HG02610 (cell line): ENCODE measurements at regions not wholly inside any gene's neighbourhood (a gene's known extent, or its start where the extent isn't known, plus 50 kb on each side); places are given as distances from the start of the nearest gene placed in this dataset.
"Not testable (repeated sequence)": the region's sequence is repeated elsewhere in the genome, so short reads cannot be mapped to it uniquely, and the experiment has no call there.

Experiments
- ATAC-seq: cut with Tn5 transposase; IDR thresholded peaks from one replicate; pipeline ENCODE4 v1.9.1; 2021; ENCODE audit warnings: mild to moderate bottlenecking, moderate library complexity; ENCODE audit not compliant: unreplicated experiment

- no peak for ATAC-seq
These were observed 341.7 kb downstream of the LRRC3B start for GRCh38 chr3:26964313-26964712.

- no peak for ATAC-seq
These were observed 342.3 kb downstream of the LRRC3B start for GRCh38 chr3:26964836-26965235.

GRCh38 chr3:26967501-26967900 lies 344.9 kb downstream of the LRRC3B start:
- no peak for ATAC-seq

GRCh38 chr3:26984416-26985390 lies 362.1 kb downstream of the LRRC3B start:
- no peak for ATAC-seq

- no peak for ATAC-seq
These were observed 366.5 kb downstream of the LRRC3B start for GRCh38 chr3:26989037-26989436.

- ATAC-seq: no peak
These were observed 372.0 kb downstream of the NEK10 start for GRCh38 chr3:26997226-26997625.

GRCh38 chr3:27010834-27011233 lies 358.3 kb downstream of the NEK10 start:
- no peak for ATAC-seq

GRCh38 chr3:27022096-27022761 lies 347.0 kb downstream of the NEK10 start:
- no peak for ATAC-seq

GRCh38 chr3:27024493-27024892 lies 344.7 kb downstream of the NEK10 start:
- ATAC-seq: no peak

- ATAC-seq: no peak
These were observed 343.5 kb downstream of the NEK10 start for GRCh38 chr3:27025718-27026117.

- ATAC-seq: no peak
These were observed 337.7 kb downstream of the NEK10 start for GRCh38 chr3:27031476-27031875.

- no peak for ATAC-seq
These were observed 334.9 kb downstream of the NEK10 start for GRCh38 chr3:27034255-27034654.

GRCh38 chr3:27040674-27041073 lies 328.5 kb downstream of the NEK10 start:
- ATAC-seq: no peak

- not testable (repeated sequence) for ATAC-seq
These were observed 326.6 kb downstream of the NEK10 start for GRCh38 chr3:27042541-27042940.

- ATAC-seq: no peak
These were observed 325.7 kb downstream of the NEK10 start for GRCh38 chr3:27043328-27043955.

- ATAC-seq: no peak
These were observed 324.2 kb downstream of the NEK10 start for GRCh38 chr3:27044931-27045481.

GRCh38 chr3:27046351-27046750 lies 322.8 kb downstream of the NEK10 start:
- ATAC-seq: no peak

GRCh38 chr3:27049792-27050191 lies 319.4 kb downstream of the NEK10 start:
- ATAC-seq: no peak

- ATAC-seq: not testable (repeated sequence)
These were observed 317.7 kb downstream of the NEK10 start for GRCh38 chr3:27051527-27051926.

GRCh38 chr3:27056326-27056725 lies 312.9 kb downstream of the NEK10 start:
- ATAC-seq: no peak

GRCh38 chr3:27059489-27059888 lies 309.7 kb downstream of the NEK10 start:
- no peak for ATAC-seq
